Esophagus muscularis mucosa (tissue), 4 donors: ENCODE measurements at regions not wholly inside any gene's neighbourhood (a gene's known extent, or its start where the extent isn't known, plus 50 kb on each side); places are given as distances from the start of the nearest gene placed in this dataset.

Experiments used
- CTCF ChIP-seq, 3 experiments: fragments of 200-600 bp in 2 of 3; fragments of 450-650 bp in 1 of 3; sonication (generic) in 2 of 3; IDR thresholded peaks; one replicate each; pipeline ENCODE4 v1.5.1; 2017 to 2019; ENCODE audit warnings: antibody characterized with exemption in 3 of 3, mild to moderate bottlenecking in 2 of 3, moderate library complexity in 1 of 3
- EP300 ChIP-seq: sonication (generic); formaldehyde crosslinking; IDR thresholded peaks from one replicate; pipeline ENCODE4 v1.6.1; 2017; ENCODE audit warnings: antibody characterized with exemption
- POLR2A ChIP-seq: fragments of 450-650 bp; IDR thresholded peaks from one replicate; pipeline ENCODE4 v1.6.1; 2017; ENCODE audit warnings: antibody characterized with exemption, moderate library complexity, mild to moderate bottlenecking, low read depth
- POLR2AphosphoS5 ChIP-seq, 2 donors: sonication (generic); formaldehyde crosslinking; IDR thresholded peaks; one replicate each; pipeline ENCODE4 v1.6.1; 2017; ENCODE audit warnings: antibody characterized with exemption in 2 of 2

GRCh38 chr2:35204323-35204722, 1151.3 kb upstream of the CRIM1 start:
- TF ChIP-seq CTCF (IDR thresholded peaks at IDR 0.05) (no peak), POLR2A (no peak), POLR2AphosphoS5 (IDR thresholded peaks at IDR 0.05) (no peak), EP300 (no peak)
